Osteoblast (primary cell): ENCODE measurements at regions not wholly inside any gene's neighbourhood (a gene's known extent, or its start where the extent isn't known, plus 50 kb on each side); places are given as distances from the start of the nearest gene placed in this dataset.

Experiments used
- DNase-seq: peaks from one replicate; pipeline ENCODE4 v3.0.0; 2011; ENCODE audit warnings: low spot score, mixed read lengths; ENCODE audit not compliant: insufficient read length; ENCODE audit errors: missing footprints
- H2AFZ ChIP-seq: 2 replicates; pipeline ENCODE4 v1.6.0; 2011; ENCODE audit warnings: mild to moderate bottlenecking, low read length
- H3K27ac ChIP-seq: 2 replicates; pipeline ENCODE4 v1.5.1; 2011; ENCODE audit warnings: mild to moderate bottlenecking, low read depth, low read length, moderate library complexity
- H3K27me3 ChIP-seq: 2 replicates; pipeline ENCODE4 v1.6.0; 2012; ENCODE audit warnings: mild to moderate bottlenecking, control low read depth, inconsistent platforms, low read length, moderate library complexity; ENCODE audit not compliant: insufficient read depth
- H3K36me3 ChIP-seq: 2 replicates; pipeline ENCODE4 v1.5.1; 2011; ENCODE audit warnings: mild to moderate bottlenecking, low read length, control low read depth, moderate library complexity; ENCODE audit not compliant: insufficient read depth
- H3K4me1 ChIP-seq: 2 replicates; pipeline ENCODE4 v1.5.1; 2011; ENCODE audit warnings: mild to moderate bottlenecking, low read length, control low read depth, moderate library complexity; ENCODE audit not compliant: insufficient read depth
- H3K4me2 ChIP-seq: 2 replicates; pipeline ENCODE4 v1.6.0; 2011; ENCODE audit warnings: mild to moderate bottlenecking, low read length; ENCODE audit not compliant: insufficient read depth
- H3K4me3 ChIP-seq: fragments of 200-600 bp; sonication (generic); 3 replicates; pipeline ENCODE4 v1.5.1; 2012; ENCODE audit warnings: mild to moderate bottlenecking, low read length, inconsistent platforms; ENCODE audit not compliant: insufficient read depth
- H3K79me2 ChIP-seq: 2 replicates; pipeline ENCODE4 v1.6.0; 2012; ENCODE audit warnings: mild to moderate bottlenecking, low read length, control low read depth, inconsistent platforms; ENCODE audit not compliant: insufficient read depth
- H3K9me3 ChIP-seq: 2 replicates; pipeline ENCODE4 v1.5.1; 2011; ENCODE audit warnings: low read depth, low read length, control low read depth
- H4K20me1 ChIP-seq: 2 replicates; pipeline ENCODE4 v1.6.0; 2012; ENCODE audit warnings: mild to moderate bottlenecking, low read length, control low read depth; ENCODE audit not compliant: insufficient read depth
- CTCF ChIP-seq: IDR thresholded peaks from 2 replicates; pipeline ENCODE4 v1.5.1; 2011; ENCODE audit warnings: mild to moderate bottlenecking, low read depth, low read length, moderate library complexity; ENCODE audit errors: extremely low read depth

GRCh38 chr1:29490204-29490934 lies 254.0 kb downstream of the PTPRU start:
- Histone ChIP-seq H3K4me1 (no peaks in the 10 kb centered on the region), H3K4me2 (no peak overlapping the region), H3K79me2 (no peaks in the 10 kb centered on the region), H3K27ac (no peak overlapping the region), H3K36me3 (no peaks in the 10 kb centered on the region), H3K27me3 (no peaks in the 10 kb centered on the region), H3K9me3 (no peaks in the 10 kb centered on the region), H4K20me1 (no peaks in the 10 kb centered on the region), H2AFZ (no peak overlapping the region), H3K4me3 (no peak overlapping the region)
- no peak for DNase-seq
- no peak for TF ChIP-seq CTCF

- no peak for DNase-seq
- Histone ChIP-seq H2AFZ (no peak overlapping the region), H4K20me1 (no peaks in the 10 kb centered on the region), H3K4me2 (no peak overlapping the region), H3K9me3 (no peaks in the 10 kb centered on the region), H3K79me2 (no peaks in the 10 kb centered on the region), H3K4me1 (no peaks in the 10 kb centered on the region), H3K27ac (no peak overlapping the region), H3K36me3 (no peaks in the 10 kb centered on the region), H3K4me3 (no peak overlapping the region), H3K27me3 (no peaks in the 10 kb centered on the region)
- TF ChIP-seq CTCF: no peak
Measured at GRCh38 chr1:29489471-29489870, 253.1 kb downstream of the PTPRU start.

- Histone ChIP-seq H3K4me3 (no peak overlapping the region), H3K4me1 (no peaks in the 10 kb centered on the region), H3K36me3 (no peaks in the 10 kb centered on the region), H3K27ac (no peak overlapping the region), H3K79me2 (no peaks in the 10 kb centered on the region), H3K9me3 (no peaks in the 10 kb centered on the region), H3K4me2 (no peak overlapping the region), H2AFZ (no peak overlapping the region), H3K27me3 (no peaks in the 10 kb centered on the region), H4K20me1 (no peaks in the 10 kb centered on the region)
- no peak for DNase-seq
- no peak for TF ChIP-seq CTCF
Measured at GRCh38 chr1:29488794-29489311, 252.5 kb downstream of the PTPRU start.

- no peaks in the 10 kb centered on the region for H3K27me3 ChIP-seq
- no peaks in the 10 kb centered on the region for H3K79me2 ChIP-seq
- H2AFZ ChIP-seq: no peak overlapping the region
- TF ChIP-seq CTCF: no peak
- no peak for DNase-seq
- H3K4me1 ChIP-seq: no peaks in the 10 kb centered on the region
- H3K4me3 ChIP-seq: no peak overlapping the region
- H3K4me2 ChIP-seq: no peak overlapping the region
- H4K20me1 ChIP-seq: no peaks in the 10 kb centered on the region
- no peaks in the 10 kb centered on the region for H3K36me3 ChIP-seq
- no peak overlapping the region for H3K27ac ChIP-seq
- no peaks in the 10 kb centered on the region for H3K9me3 ChIP-seq
Measured at GRCh38 chr1:29488086-29488793, 251.9 kb downstream of the PTPRU start.
